ENCODE measurements at regions not wholly inside any gene's neighbourhood (a gene's known extent, or its start where the extent isn't known, plus 50 kb on each side); places are given as distances from the start of the nearest gene placed in this dataset.
"Not testable (repeated sequence)": the region's sequence is repeated elsewhere in the genome, so short reads cannot be mapped to it uniquely, and the experiment has no call there.

DNA sequence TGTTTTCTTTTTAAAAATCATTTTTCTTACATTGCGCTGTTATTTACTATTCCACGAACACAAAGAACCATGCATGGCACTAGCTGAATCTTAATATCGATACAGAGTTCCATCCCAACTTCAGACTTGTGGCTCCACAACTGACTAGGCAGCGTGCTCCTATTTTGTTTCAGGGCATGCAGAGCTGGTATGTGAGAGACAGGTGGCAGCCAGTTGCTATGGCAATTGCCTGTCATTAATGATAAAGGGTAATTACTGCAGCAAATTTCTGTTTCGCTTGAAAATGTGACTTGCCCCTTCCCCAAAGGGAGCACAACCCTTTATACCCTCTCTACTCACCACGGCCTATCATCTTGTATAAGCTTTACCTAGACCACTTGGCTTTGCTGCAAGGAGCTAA is 113.1 kb upstream of the G2E3 start:
- DNase-seq: no peak

GRCh38 chr14:30450631-30451545 is 108.1 kb upstream of the G2E3 start:
- DNase-seq: peak; percentile 50

DNA sequence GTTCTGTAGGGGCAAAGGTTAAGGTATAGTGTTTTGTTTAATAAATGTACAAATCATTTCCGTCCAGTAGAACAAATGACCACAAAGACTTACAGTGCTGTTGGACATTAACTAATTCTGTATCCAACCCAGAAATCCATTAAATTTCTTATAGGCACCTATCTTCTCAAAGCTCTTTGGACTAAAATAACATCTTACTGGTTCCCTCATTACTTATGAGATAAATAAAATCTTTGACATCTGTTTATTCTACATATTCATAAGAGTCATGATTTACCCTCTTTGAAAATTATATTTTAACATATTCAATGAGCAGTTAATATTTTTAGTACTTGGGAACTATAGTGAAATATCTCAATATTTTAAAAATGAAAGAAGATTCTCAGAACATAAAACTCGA is 102.7 kb upstream of the G2E3 start:
- DNase-seq: no peak

GRCh38 chr14:30462358-30462757 is 96.6 kb upstream of the G2E3 start:
- DNase-seq: no peak

DNA sequence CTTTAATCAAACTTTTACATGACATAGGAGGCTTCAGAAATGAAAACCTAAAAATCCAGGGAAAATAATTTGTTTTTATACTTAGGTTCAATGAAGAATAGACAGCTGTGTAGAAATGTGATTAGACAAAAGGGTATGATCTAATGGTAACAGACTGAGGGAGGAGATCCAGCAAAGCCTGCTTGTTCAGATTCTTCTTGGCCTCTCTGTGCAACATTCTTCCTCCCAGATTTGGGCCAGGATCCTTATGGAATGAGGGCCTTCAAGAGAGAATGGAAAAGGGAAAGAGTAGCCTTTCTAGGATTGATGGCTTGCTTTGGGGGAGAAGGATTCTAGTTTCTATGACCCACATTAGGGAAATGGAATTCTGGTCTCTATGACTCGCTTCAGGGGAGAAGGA is 94.5 kb upstream of the G2E3 start:
- DNase-seq: no peak

DNA sequence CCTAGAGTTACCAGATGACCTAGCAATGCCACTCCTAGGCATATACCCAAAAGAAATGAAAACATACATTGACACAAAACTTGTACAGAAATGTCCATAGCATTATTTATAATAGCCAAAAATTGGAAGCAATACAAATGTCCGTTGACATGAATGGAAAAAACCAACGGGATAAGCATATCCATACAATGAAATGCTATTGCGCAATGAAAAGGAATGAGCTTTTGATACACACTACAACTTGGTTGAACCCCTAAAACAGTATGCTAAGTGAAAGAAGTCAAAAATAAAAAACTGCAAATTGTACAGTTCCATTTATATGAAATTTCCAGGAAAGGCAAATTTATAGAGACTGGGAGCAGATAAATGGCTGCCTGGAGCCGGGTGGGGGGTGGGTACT is 90.6 kb upstream of the G2E3 start:
- DNase-seq: no peak

GRCh38 chr14:30471980-30472379 is 87.0 kb upstream of the G2E3 start:
- no peak for DNase-seq

GRCh38 chr14:30473846-30474696 is 84.9 kb upstream of the G2E3 start:
- DNase-seq: not testable (repeated sequence)

DNA sequence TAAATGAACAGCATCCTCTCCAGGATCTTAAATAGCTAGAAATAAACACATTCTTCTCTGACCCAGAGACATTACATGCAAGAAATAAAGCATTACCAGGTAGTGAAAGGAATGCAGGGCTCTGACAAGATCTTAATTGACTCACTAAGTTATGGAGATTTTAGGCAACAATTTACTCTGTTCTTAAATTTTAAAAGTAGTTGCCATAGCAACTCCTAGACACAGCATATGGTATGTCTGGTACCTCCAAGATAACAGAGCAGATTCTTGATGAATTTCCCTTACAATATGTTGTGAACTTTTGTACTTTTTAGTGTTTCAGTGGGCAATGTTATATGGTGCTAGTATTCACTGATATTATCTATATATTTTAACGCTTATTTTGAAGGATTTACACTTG is 76.7 kb upstream of the G2E3 start:
- no peak for DNase-seq

DNA sequence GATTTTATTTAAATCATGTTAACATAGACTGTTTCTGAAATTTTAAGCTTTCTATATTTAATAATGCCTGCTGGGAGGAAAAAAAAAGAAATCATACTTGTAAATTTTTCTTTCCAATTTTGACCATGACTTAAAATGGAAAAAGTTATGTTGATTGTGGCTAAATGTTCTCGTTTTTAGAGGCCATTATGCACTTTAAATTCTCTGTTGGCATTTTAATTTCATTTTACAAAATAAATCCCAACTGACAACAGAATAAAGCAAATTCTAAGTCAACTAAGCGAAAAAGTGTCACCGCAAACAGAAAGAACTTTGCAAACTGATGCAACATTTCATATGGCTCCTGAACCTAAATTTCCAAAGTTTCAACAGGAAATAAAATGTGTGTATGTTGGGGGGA is 74.8 kb upstream of the G2E3 start:
- no peak for DNase-seq

DNA sequence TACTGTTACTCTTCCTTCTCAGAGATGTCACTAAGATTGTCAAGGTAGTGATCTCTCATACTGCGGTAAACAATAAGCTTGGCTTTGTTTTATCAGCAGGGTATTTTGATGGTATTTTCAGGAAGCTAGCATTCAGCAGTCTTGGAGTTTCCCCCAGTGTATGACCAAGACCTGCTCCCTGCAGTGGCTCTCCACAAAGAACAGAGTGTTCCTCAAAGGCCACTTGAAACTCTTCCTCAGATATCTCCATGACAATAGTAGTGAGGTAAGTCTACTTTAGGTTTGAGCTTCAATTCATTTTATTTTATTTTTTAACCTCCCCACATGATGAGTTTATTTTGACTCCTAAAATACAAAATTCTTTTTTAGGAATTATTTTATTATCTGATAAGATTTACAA is 74.0 kb upstream of the G2E3 start:
- no peak for DNase-seq

- DNase-seq: no peak
These were observed 62.1 kb upstream of the G2E3 start for GRCh38 chr14:30496852-30497251.

DNA sequence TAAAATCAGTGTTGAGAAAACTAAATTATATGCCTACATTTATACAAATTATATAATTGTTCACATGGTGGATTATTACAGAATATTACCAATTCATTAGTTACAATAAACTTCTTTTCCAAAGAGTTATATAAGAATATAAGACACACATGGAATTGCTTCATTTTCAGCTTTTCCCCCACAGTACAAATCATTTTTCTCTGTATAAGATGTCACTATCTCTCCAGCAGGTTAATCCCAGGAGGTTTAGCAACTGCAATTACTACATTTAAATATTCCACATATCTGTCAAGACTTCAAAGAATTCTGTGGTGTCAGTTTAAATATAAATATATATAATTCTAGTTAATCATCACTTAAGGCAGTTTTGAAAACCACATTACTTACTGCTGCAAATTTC is 59.6 kb upstream of the G2E3 start:
- no peak for DNase-seq

DNA sequence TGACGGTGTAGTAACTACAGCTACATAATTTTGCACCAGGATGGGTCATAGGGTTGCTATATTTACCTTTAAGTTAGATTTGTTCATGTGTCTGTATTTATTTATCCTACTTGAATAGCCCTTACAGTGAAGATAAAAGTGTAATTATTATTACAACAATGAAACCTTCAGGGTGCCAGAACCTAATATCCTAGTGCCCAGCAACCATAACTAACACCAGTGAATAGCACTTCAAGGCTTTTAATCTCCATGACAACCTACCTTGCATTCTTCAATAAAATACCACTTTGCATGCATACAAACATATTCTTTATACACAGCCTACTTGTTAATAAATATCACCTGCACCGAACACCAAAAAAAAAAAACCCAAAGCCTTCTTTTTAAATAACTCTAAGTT is 58.7 kb upstream of the G2E3 start:
- DNase-seq: peak; percentile 68

DNA sequence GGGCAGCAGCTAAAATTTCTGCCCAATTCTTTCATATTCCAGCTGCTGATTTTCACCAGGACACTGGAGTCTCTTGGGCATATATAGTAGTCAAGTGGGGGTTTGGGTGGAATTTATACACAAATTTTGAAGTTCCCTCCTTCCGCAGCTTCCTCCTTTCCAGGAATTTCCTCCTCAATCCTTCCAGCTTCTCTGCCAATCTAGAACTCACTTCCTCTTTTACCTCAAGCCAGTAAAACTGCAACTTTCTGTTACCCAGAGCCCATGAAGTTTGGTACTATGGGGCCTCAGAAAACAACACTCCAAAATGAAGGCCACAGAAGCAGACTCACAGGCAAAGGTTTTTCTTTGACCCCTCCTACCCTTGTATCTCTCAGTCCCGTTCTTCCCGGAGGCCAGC is 51.7 kb upstream of the G2E3 start:
- DNase-seq: no peak

Data from NCI-H2227 treated with DMSO at 0.1 percent for 48 hours (cell line).